WERI-Rb-1 (cell line): ENCODE measurements at regions not wholly inside any gene's neighbourhood (a gene's known extent, or its start where the extent isn't known, plus 50 kb on each side); places are given as distances from the start of the nearest gene placed in this dataset.
"Not testable (repeated sequence)": the region's sequence is repeated elsewhere in the genome, so short reads cannot be mapped to it uniquely, and the experiment has no call there.

Experiments used
- DNase-seq: peaks from one replicate; pipeline ENCODE4 v3.0.0-alpha.2; 2020
- H3K27ac ChIP-seq: fragments of 250-450 bp; sonication (Bioruptor Pico); 2 replicates; pipeline ENCODE4 v1.5.1; 2020; ENCODE audit warnings: mild to moderate bottlenecking, moderate library complexity
- H3K27me3 ChIP-seq: fragments of 250-450 bp; sonication (Bioruptor Pico); 2 replicates; pipeline ENCODE4 v1.5.1; 2021; ENCODE audit warnings: mild to moderate bottlenecking, low read depth, moderate library complexity; ENCODE audit not compliant: insufficient read depth, severe bottlenecking
- H3K36me3 ChIP-seq: fragments of 250-450 bp; sonication (Bioruptor Pico); 2 replicates; pipeline ENCODE4 v1.5.1; 2020; ENCODE audit warnings: mild to moderate bottlenecking, moderate library complexity
- H3K4me3 ChIP-seq: 2 replicates; pipeline ENCODE4 v1.5.1; 2011; ENCODE audit warnings: low read depth, mild to moderate bottlenecking, control low read depth, low read length
- H3K9me3 ChIP-seq: fragments of 250-450 bp; sonication (Bioruptor Pico); 2 replicates; pipeline ENCODE4 v1.5.1; 2021; ENCODE audit warnings: mild to moderate bottlenecking, moderate library complexity; ENCODE audit not compliant: severe bottlenecking
- CTCF ChIP-seq: IDR thresholded peaks from 2 replicates; pipeline ENCODE4 v1.5.1; 2011; ENCODE audit warnings: low read depth, mild to moderate bottlenecking, control low read depth, inconsistent platforms, low read length

GRCh38 chr6:90457867-90458259 lies 129.0 kb downstream of the MAP3K7 start:
- H3K27me3 ChIP-seq: no peaks in the 10 kb centered on the region
- H3K4me3 ChIP-seq: no peak overlapping the region
- H3K9me3 ChIP-seq: no peaks in the 10 kb centered on the region

GRCh38 chr6:90456997-90457866 lies 129.6 kb downstream of the MAP3K7 start:
- H3K27me3 ChIP-seq, H3K36me3 ChIP-seq, H3K4me3 ChIP-seq, DNase-seq, H3K9me3 ChIP-seq, H3K27ac ChIP-seq: not testable (repeated sequence)

More at GRCh38 chr6:90457867-90458259, 129.0 kb downstream of the MAP3K7 start:
- TF ChIP-seq CTCF: no peak
- DNase-seq: no peak
- Histone ChIP-seq H3K36me3 (no peaks in the 10 kb centered on the region), H3K27ac (no peak overlapping the region)

GRCh38 chr6:90456001-90456400 lies 130.9 kb downstream of the MAP3K7 start:
- no peaks in the 10 kb centered on the region for H3K36me3 ChIP-seq
- no peak for DNase-seq
- no peak overlapping the region for H3K4me3 ChIP-seq
- H3K9me3 ChIP-seq: no peaks in the 10 kb centered on the region
- no peak overlapping the region for H3K27ac ChIP-seq
- no peak for TF ChIP-seq CTCF
- H3K27me3 ChIP-seq: no peaks in the 10 kb centered on the region

GRCh38 chr6:90454836-90455427 lies 131.9 kb downstream of the MAP3K7 start:
- no peaks in the 10 kb centered on the region for H3K36me3 ChIP-seq
- no peaks in the 10 kb centered on the region for H3K27me3 ChIP-seq
- TF ChIP-seq CTCF: no peak
- no peak overlapping the region for H3K4me3 ChIP-seq
- no peaks in the 10 kb centered on the region for H3K9me3 ChIP-seq
- H3K27ac ChIP-seq: no peak overlapping the region
- no peak for DNase-seq

GRCh38 chr6:90450268-90450953 lies 136.5 kb downstream of the MAP3K7 start:
- H3K27ac ChIP-seq: no peak overlapping the region
- DNase-seq: no peak
- H3K27me3 ChIP-seq: no peaks in the 10 kb centered on the region
- no peak overlapping the region for H3K4me3 ChIP-seq
- H3K9me3 ChIP-seq: no peaks in the 10 kb centered on the region
- H3K36me3 ChIP-seq: no peaks in the 10 kb centered on the region
- no peak for TF ChIP-seq CTCF

GRCh38 chr6:90449311-90449710 lies 137.6 kb downstream of the MAP3K7 start:
- TF ChIP-seq CTCF: no peak
- H3K9me3 ChIP-seq: no peaks in the 10 kb centered on the region
- H3K36me3 ChIP-seq: no peaks in the 10 kb centered on the region
- H3K27me3 ChIP-seq: no peaks in the 10 kb centered on the region
- no peak overlapping the region for H3K27ac ChIP-seq
- DNase-seq: no peak
- no peak overlapping the region for H3K4me3 ChIP-seq
